C4-2B (cell line): ENCODE measurements at regions not wholly inside any gene's neighbourhood (a gene's known extent, or its start where the extent isn't known, plus 50 kb on each side); places are given as distances from the start of the nearest gene placed in this dataset.

Experiments used
- H3K27ac ChIP-seq: fragments of 450-650 bp; 2 replicates; pipeline ENCODE4 v1.5.1; 2017
- ZFX ChIP-seq: fragments of 450-650 bp; IDR thresholded peaks from 2 replicates; pipeline ENCODE4 v1.6.1; 2017
- TF ChIP-seq, protein P1 (sequence below): fragments of 450-650 bp; conservative IDR thresholded peaks from 2 replicates; pipeline ENCODE4 v1.5.1; 2017; ENCODE audit warnings: mild to moderate bottlenecking

DNA sequence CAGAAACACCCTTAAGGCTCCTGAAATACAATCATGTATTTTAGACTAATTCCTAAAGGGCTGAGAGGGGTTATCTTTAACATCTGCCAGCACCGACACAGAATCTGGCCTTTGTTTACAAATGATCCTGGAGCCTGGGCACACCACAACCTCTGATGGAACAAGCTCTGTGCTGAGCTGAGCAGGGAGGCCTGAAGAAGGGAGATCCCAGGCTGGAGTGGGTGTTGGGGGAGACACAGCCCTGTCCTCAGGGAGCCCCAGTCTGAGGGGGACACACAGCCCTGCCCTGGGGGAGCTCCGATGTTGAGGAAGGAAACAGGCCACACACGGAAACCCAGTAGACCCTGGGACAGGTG is 130.5 kb downstream of the VEGFA start:
- no peak for TF ChIP-seq ZFX
- TF ChIP-seq, protein P1, sequence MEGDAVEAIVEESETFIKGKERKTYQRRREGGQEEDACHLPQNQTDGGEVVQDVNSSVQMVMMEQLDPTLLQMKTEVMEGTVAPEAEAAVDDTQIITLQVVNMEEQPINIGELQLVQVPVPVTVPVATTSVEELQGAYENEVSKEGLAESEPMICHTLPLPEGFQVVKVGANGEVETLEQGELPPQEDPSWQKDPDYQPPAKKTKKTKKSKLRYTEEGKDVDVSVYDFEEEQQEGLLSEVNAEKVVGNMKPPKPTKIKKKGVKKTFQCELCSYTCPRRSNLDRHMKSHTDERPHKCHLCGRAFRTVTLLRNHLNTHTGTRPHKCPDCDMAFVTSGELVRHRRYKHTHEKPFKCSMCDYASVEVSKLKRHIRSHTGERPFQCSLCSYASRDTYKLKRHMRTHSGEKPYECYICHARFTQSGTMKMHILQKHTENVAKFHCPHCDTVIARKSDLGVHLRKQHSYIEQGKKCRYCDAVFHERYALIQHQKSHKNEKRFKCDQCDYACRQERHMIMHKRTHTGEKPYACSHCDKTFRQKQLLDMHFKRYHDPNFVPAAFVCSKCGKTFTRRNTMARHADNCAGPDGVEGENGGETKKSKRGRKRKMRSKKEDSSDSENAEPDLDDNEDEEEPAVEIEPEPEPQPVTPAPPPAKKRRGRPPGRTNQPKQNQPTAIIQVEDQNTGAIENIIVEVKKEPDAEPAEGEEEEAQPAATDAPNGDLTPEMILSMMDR, result no peak
- no peak overlapping the region for H3K27ac ChIP-seq

GRCh38 chr6:43899830-43900229 is 129.8 kb downstream of the VEGFA start:
- no peak for TF ChIP-seq ZFX
- TF ChIP-seq, protein P1, result no peak
- no peak overlapping the region for H3K27ac ChIP-seq

GRCh38 chr6:43898358-43899131 is 128.5 kb downstream of the VEGFA start:
- H3K27ac ChIP-seq, result no peak overlapping the region
- no peak for TF ChIP-seq ZFX
- TF ChIP-seq, protein P1, result no peak

DNA sequence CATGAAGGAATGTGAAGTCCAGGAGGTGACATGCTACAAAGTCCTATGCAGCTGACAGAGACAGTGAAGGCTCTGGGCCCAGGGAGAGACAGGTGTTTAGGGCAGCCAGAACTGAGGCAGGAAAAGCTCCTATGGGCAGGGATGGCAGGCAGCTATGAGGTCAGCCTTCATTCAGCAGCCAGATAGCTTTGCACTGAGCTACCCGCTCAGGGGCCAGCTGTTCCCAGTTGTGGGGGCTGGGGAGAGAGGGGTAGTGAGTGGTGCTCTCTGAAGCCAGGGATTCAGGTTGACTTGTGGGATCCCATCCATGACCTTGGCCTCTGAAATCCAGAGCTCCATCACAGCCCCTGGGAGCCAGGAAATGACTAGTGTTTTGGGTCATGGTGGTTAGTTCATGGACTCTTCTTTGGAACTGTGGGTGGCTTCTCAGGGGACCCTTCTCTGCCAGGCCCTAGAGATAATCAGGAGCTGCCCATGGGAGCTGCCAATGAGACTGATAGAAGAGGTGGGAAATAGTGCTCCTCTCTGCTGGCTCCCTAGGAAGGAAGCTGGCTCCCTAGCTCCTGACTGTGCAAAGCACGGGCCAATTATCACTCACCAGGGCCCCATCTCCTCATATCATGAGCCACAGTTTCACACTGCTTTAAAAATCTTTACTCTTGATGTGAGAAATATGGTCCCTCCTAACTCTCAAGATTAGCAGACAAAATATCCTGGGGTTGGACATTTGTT is 127.7 kb downstream of the VEGFA start:
- no peak for TF ChIP-seq ZFX
- TF ChIP-seq, protein P1, result no peak
- H3K27ac ChIP-seq, result no peak overlapping the region

GRCh38 chr6:43896329-43897255 is 126.6 kb downstream of the VEGFA start:
- TF ChIP-seq, protein P1, result no peak
- TF ChIP-seq ZFX, result no peak
- H3K27ac ChIP-seq, result no peak overlapping the region

DNA sequence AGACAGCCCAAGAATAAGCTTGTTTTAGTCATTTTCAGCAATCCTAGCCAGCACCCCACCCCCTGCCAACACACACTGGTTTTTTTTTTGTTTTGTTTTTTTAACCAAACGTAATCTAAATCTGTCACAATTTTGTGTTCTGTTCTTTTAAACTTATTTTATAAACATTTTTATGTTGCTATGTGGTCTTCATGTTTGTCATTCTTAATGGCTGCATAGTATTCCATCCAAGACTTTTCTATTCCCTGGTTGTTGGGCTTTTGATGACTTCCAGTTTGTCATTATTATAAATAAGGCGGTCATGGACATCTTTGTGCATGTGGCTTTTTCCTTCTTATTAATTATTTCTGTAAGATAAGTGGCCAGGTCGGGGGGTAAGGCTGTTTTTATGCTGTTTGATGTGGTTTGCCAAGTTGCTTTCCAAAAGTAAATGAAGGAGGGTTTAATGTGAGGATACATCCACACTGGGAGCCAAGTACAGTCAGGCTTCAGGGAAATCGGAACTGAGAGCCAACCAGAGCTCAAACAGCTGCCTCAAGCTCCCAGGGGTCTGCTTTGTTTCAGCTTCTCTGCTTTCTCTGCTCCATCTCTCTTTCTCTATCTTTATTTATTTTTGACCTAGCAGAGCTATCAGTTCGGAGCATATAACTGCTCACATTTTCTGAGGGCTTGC is 125.8 kb downstream of the VEGFA start:
- no peak overlapping the region for H3K27ac ChIP-seq
- TF ChIP-seq, protein P1, result no peak
- no peak for TF ChIP-seq ZFX
